Right atrium auricular region (tissue), 2 donors: ENCODE measurements at regions not wholly inside any gene's neighbourhood (a gene's known extent, or its start where the extent isn't known, plus 50 kb on each side); places are given as distances from the start of the nearest gene placed in this dataset.

Experiments used
- DNase-seq: peaks from one replicate; pipeline ENCODE4 v3.0.0-alpha.2; 2019; ENCODE audit warnings: low spot score
- H3K27ac ChIP-seq, 2 donors: fragments of 200-600 bp; sonication (generic); 1 replicate in 1 of 2; 2 replicates in 1 of 2; pipeline ENCODE4 v1.5.1; 2016 to 2019
- H3K27me3 ChIP-seq, 2 donors: fragments of 200-600 bp; sonication (generic); one replicate each; pipeline versions ENCODE4 v1.5.1 to v1.6.0; 2017 to 2019
- H3K36me3 ChIP-seq: fragments of 200-600 bp; sonication (generic); one replicate; pipeline ENCODE4 v1.5.1; 2016
- H3K4me1 ChIP-seq, 2 donors: fragments of 200-600 bp; sonication (generic); one replicate each; pipeline versions ENCODE4 v1.5.1 to v1.6.0; 2017 to 2019
- H3K4me3 ChIP-seq, 2 donors: fragments of 200-600 bp; sonication (generic); 1 replicate in 1 of 2; 2 replicates in 1 of 2; pipeline ENCODE4 v1.5.1; 2017 to 2019; ENCODE audit warnings: mild to moderate bottlenecking in 1 of 2, moderate library complexity in 1 of 2
- H3K9me3 ChIP-seq, 2 donors: fragments of 200-600 bp; sonication (generic); one replicate each; pipeline ENCODE4 v1.5.1; 2019
- CTCF ChIP-seq, 2 donors: fragments of 200-600 bp; sonication (generic); IDR thresholded peaks; one replicate each; pipeline ENCODE4 v1.5.1; 2019; ENCODE audit warnings: antibody characterized with exemption in 2 of 2

GRCh38 chr21:22200378-22201092 lies 1202.3 kb downstream of the NCAM2 start:
- no peak overlapping the region for H3K27ac ChIP-seq
- H3K27me3 ChIP-seq: no peaks in the 10 kb centered on the region
- no peak for DNase-seq
- no peak overlapping the region for H3K4me3 ChIP-seq
- no peaks in the 10 kb centered on the region for H3K36me3 ChIP-seq
- no peaks in the 10 kb centered on the region for H3K9me3 ChIP-seq
- no peaks in the 10 kb centered on the region for H3K4me1 ChIP-seq
- no peak for TF ChIP-seq CTCF (IDR thresholded peaks at IDR 0.05)

DNA sequence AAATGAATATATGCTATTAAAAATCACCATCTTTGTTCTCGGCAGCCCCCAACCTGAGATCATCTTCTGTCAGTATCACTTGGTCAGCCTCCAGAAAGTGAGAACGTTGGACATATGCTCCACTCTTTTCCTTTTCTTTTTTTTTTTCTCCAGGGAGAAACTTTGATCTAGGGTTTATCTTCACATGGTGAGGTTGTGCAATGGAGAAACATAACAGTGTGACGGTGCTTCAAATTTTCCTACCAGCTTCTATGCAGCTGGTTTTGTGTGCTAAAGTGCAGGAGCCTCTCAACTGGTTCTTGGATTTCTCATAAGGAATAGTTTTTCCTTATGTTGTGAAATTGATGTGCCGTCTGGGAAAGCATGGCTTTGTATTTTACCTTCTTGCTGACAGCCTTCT lies 1202.9 kb downstream of the NCAM2 start:
- H3K36me3 ChIP-seq: no peaks in the 10 kb centered on the region
- H3K9me3 ChIP-seq: no peaks in the 10 kb centered on the region
- H3K27ac ChIP-seq: no peak overlapping the region
- no peak for DNase-seq
- H3K27me3 ChIP-seq: no peaks in the 10 kb centered on the region
- no peak overlapping the region for H3K4me3 ChIP-seq
- TF ChIP-seq CTCF (IDR thresholded peaks at IDR 0.05): no peak
- H3K4me1 ChIP-seq: no peaks in the 10 kb centered on the region

DNA sequence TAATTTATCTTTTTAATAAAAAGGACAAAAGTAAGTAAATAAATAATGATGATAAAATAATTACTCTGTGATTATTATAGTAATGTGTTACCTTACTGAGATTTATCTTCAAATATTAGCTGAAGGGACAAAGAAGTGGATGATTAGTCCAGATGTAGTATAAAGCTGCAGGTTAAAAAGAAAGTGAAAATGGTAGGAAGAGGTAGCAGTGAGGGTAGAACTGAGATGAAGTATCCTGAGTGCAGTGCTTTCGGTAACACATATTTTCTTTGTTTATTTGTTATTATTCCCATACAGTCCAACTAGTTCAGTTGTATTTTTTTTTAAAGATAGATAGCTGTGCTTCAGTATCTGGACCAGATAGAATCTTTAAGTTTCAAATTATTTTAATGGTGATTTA lies 1203.5 kb downstream of the NCAM2 start:
- TF ChIP-seq CTCF (IDR thresholded peaks at IDR 0.05): no peak
- DNase-seq: no peak
- Histone ChIP-seq H3K9me3 (no peaks in the 10 kb centered on the region), H3K36me3 (no peaks in the 10 kb centered on the region), H3K4me3 (no peak overlapping the region), H3K27me3 (no peaks in the 10 kb centered on the region), H3K27ac (no peak overlapping the region), H3K4me1 (no peaks in the 10 kb centered on the region)

- H3K9me3 ChIP-seq: peaks cover 0 to 4% of the 10 kb centered on the region in 2 donors
- H3K27me3 ChIP-seq: no peaks in the 10 kb centered on the region
- no peak for DNase-seq
- H3K27ac ChIP-seq: no peak overlapping the region
- TF ChIP-seq CTCF (IDR thresholded peaks at IDR 0.05): no peak
- no peak overlapping the region for H3K4me3 ChIP-seq
- no peaks in the 10 kb centered on the region for H3K4me1 ChIP-seq
- H3K36me3 ChIP-seq: no peaks in the 10 kb centered on the region
These were observed 1211.1 kb downstream of the NCAM2 start for GRCh38 chr21:22209304-22209700.

- DNase-seq: no peak
- no peak overlapping the region for H3K4me3 ChIP-seq
- H3K9me3 ChIP-seq: peaks cover 0 to 4% of the 10 kb centered on the region in 2 donors
- no peak overlapping the region for H3K27ac ChIP-seq
- H3K36me3 ChIP-seq: no peaks in the 10 kb centered on the region
- H3K27me3 ChIP-seq: no peaks in the 10 kb centered on the region
- no peak for TF ChIP-seq CTCF (IDR thresholded peaks at IDR 0.05)
- no peaks in the 10 kb centered on the region for H3K4me1 ChIP-seq
These were observed 1213.7 kb downstream of the NCAM2 start for GRCh38 chr21:22211943-22212342.

DNA sequence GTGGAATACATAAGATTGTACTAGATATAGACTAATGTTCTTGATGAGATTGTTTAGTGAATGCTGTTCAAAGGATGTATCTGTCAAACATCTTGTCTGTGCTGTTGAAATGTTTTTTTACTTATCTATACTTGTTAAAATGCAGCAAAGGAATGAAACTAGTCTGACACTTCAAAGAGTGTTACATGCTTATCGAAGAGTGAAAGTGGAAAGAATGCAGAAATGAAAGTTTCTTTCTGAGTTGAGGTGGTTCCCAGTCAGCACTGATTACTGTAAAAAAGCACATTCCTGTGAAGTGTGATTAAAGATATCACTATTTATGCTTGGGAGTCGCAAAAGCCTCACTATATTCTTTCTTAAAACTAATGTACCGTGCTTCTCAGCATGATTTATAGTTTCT lies 1225.2 kb downstream of the NCAM2 start:
- Histone ChIP-seq H3K4me1 (no peaks in the 10 kb centered on the region), H3K27ac (no peak overlapping the region), H3K27me3 (no peaks in the 10 kb centered on the region), H3K9me3 (no peaks in the 10 kb centered on the region), H3K4me3 (no peak overlapping the region), H3K36me3 (no peaks in the 10 kb centered on the region)
- DNase-seq: no peak
- no peak for TF ChIP-seq CTCF (IDR thresholded peaks at IDR 0.05)
